IMR-90 (cell line): ENCODE measurements at regions not wholly inside any gene's neighbourhood (a gene's known extent, or its start where the extent isn't known, plus 50 kb on each side); places are given as distances from the start of the nearest gene placed in this dataset.

Source experiments
- ATAC-seq: fragments of 200-7000 bp; cut with Tn5 transposase; 2 replicates; pipeline ENCODE4 v1.9.1; 2020; ENCODE audit warnings: low read depth, mild to moderate bottlenecking, moderate library complexity
- BruUV-seq: library from RNA; stranded (reverse); fragments of 400-500 nt; replicated peaks from 2 replicates; lab custom pipeline; 2021; lab: Mats Ljungman, UMichigan
- CTCF ChIA-PET: fragments of 300-600 bp; formaldehyde crosslinking; extraction: SDS; loops from one replicate; lab custom pipeline; 2021; ENCODE audit warnings: antibody characterized with exemption; lab: Yijun Ruan, JAX
- POLR2A ChIA-PET: fragments of 300-600 bp; sonication (Branson Sonifier 250); formaldehyde crosslinking; loops from one replicate; lab custom pipeline; 2022; ENCODE audit warnings: antibody characterized with exemption; ENCODE audit not compliant: unreplicated experiment; lab: Charles Lee
- DNase-seq: peaks from one replicate; pipeline ENCODE4 v3.0.0; 2013
- H2AFZ ChIP-seq: replicated peaks from 2 replicates; pipeline ENCODE3; 2013; ENCODE audit warnings: low read length, mild to moderate bottlenecking; ENCODE audit not compliant: poor library complexity
- H2AK5ac ChIP-seq: 2 replicates; pipeline ENCODE4 v1.6.1; 2013; ENCODE audit warnings: low read depth, low read length, inconsistent platforms
- H2AK9ac ChIP-seq: replicated peaks from 2 replicates; pipeline ENCODE3; 2013; ENCODE audit warnings: mild to moderate bottlenecking, low read depth, low read length, moderate library complexity; ENCODE audit not compliant: poor library complexity
- H2BK120ac ChIP-seq: 2 replicates; pipeline ENCODE4 v1.6.1; 2013; ENCODE audit warnings: low read depth, low read length, inconsistent platforms
- H2BK15ac ChIP-seq: 3 replicates; pipeline ENCODE4 v1.6.1; 2013; ENCODE audit warnings: low read depth, low read length, inconsistent platforms
- H2BK20ac ChIP-seq: 2 replicates; pipeline ENCODE4 v1.6.1; 2013; ENCODE audit warnings: low read depth, mild to moderate bottlenecking, inconsistent platforms, low read length, moderate library complexity
- H2BK5ac ChIP-seq: 2 replicates; pipeline ENCODE4 v1.6.1; 2013; ENCODE audit warnings: mild to moderate bottlenecking, low read depth, low read length, inconsistent platforms; ENCODE audit not compliant: poor library complexity, severe bottlenecking
- H3K14ac ChIP-seq: replicated peaks from 2 replicates; pipeline ENCODE4 v1.6.1; 2013; ENCODE audit warnings: low read depth, low read length, inconsistent platforms
- H3K18ac ChIP-seq: 2 replicates; pipeline ENCODE4 v1.6.1; 2013; ENCODE audit warnings: low read depth, low read length, control low read depth
- H3K23ac ChIP-seq: 2 replicates; pipeline ENCODE4 v1.6.1; 2013; ENCODE audit warnings: low read depth, low read length, inconsistent platforms
- H3K27ac ChIP-seq: 2 replicates; pipeline ENCODE4 v1.5.1; 2013; ENCODE audit warnings: mild to moderate bottlenecking, control low read depth, low read length; ENCODE audit not compliant: insufficient read depth
- H3K27me3 ChIP-seq: 2 replicates; pipeline ENCODE4 v1.6.1; 2013; ENCODE audit warnings: low read length; ENCODE audit not compliant: control insufficient read depth, insufficient read depth
- H3K36me3 ChIP-seq: 2 replicates; pipeline ENCODE4 v1.6.1; 2013; ENCODE audit warnings: low read length, mixed read lengths; ENCODE audit not compliant: control insufficient read depth, insufficient read depth
- H3K4ac ChIP-seq: 2 replicates; pipeline ENCODE4 v1.6.1; 2013; ENCODE audit warnings: low read depth, low read length, inconsistent platforms
- H3K4me1 ChIP-seq: 2 replicates; pipeline ENCODE4 v1.6.1; 2013; ENCODE audit warnings: low read length, mixed read lengths; ENCODE audit not compliant: control insufficient read depth, insufficient read depth
- H3K4me2 ChIP-seq: 2 replicates; pipeline ENCODE4 v1.6.1; 2013; ENCODE audit warnings: low read depth, mild to moderate bottlenecking, control low read depth, low read length, moderate library complexity
- H3K4me3 ChIP-seq: 2 replicates; pipeline ENCODE4 v1.5.1; 2013; ENCODE audit warnings: low read depth, mild to moderate bottlenecking, control low read depth, low read length, moderate library complexity; ENCODE audit not compliant: insufficient read depth
- H3K56ac ChIP-seq: 2 replicates; pipeline ENCODE4 v1.6.1; 2013; ENCODE audit warnings: low read length, inconsistent platforms; ENCODE audit not compliant: insufficient read depth; ENCODE audit errors: extremely low read depth
- H3K79me1 ChIP-seq, 2 experiments: 2 replicates each; pipeline ENCODE4 v1.6.1; 2013; ENCODE audit warnings: low read length in 2 of 2, inconsistent platforms in 1 of 2, low read depth in 1 of 2
- H3K9ac ChIP-seq: 2 replicates; pipeline ENCODE4 v1.6.1; 2013; ENCODE audit warnings: low read depth, low read length, control low read depth
- H3K9me1 ChIP-seq: 2 replicates; pipeline ENCODE4 v1.6.1; 2013; ENCODE audit warnings: low read length, inconsistent platforms; ENCODE audit not compliant: insufficient read depth
- H3K9me3 ChIP-seq: 2 replicates; pipeline ENCODE4 v1.6.1; 2013; ENCODE audit warnings: low read length; ENCODE audit not compliant: control insufficient read depth, insufficient read depth
- H4K20me1 ChIP-seq: 2 replicates; pipeline ENCODE4 v1.6.1; 2013; ENCODE audit warnings: low read length, inconsistent platforms; ENCODE audit not compliant: insufficient read depth
- H4K5ac ChIP-seq: 2 replicates; pipeline ENCODE4 v1.6.1; 2013; ENCODE audit warnings: mild to moderate bottlenecking, low read depth, low read length, control low read depth
- H4K8ac ChIP-seq, 2 experiments: 2 replicates each; pipeline ENCODE4 v1.6.1; 2013; ENCODE audit warnings: low read depth in 2 of 2, low read length in 2 of 2, control low read depth in 1 of 2, inconsistent platforms in 1 of 2
- H4K91ac ChIP-seq: 2 replicates; pipeline ENCODE4 v1.6.1; 2013; ENCODE audit warnings: low read depth, low read length, inconsistent platforms; ENCODE audit not compliant: insufficient read depth
- BHLHE40 ChIP-seq: fragments of 150-350 bp; IDR thresholded peaks from 2 replicates; pipeline ENCODE4 v1.6.1; 2016; ENCODE audit warnings: mild to moderate bottlenecking, low read depth, low read length
- CEBPB ChIP-seq: IDR thresholded peaks from 2 replicates; pipeline ENCODE4 v1.6.1; 2012; ENCODE audit warnings: low read depth, low read length, improper control_type of control experiment
- CHD1 ChIP-seq: IDR thresholded peaks from 2 replicates; pipeline ENCODE4 v1.6.1; 2012; ENCODE audit warnings: low read depth, low read length, improper control_type of control experiment
- FOS ChIP-seq: fragments of 150-350 bp; IDR thresholded peaks from 2 replicates; pipeline ENCODE4 v1.6.1; 2016; ENCODE audit warnings: low read depth, low read length
- MAFK ChIP-seq: IDR thresholded peaks from 2 replicates; pipeline ENCODE4 v1.6.1; 2012; ENCODE audit warnings: low read depth, low read length, improper control_type of control experiment
- MAZ ChIP-seq: IDR thresholded peaks from 2 replicates; pipeline ENCODE4 v1.6.1; 2012; ENCODE audit warnings: low read depth, mild to moderate bottlenecking, low read length, improper control_type of control experiment, moderate library complexity, borderline replicate concordance
- MXI1 ChIP-seq: IDR thresholded peaks from 2 replicates; pipeline ENCODE4 v1.6.1; 2012; ENCODE audit warnings: low read depth, mild to moderate bottlenecking, low read length, moderate library complexity, borderline replicate concordance
- NFE2L2 ChIP-seq: fragments of 150-350 bp; IDR thresholded peaks from 2 replicates; pipeline ENCODE4 v1.6.1; 2016; ENCODE audit warnings: low read depth, mild to moderate bottlenecking, low read length
- POLR2A ChIP-seq: IDR thresholded peaks from 2 replicates; pipeline ENCODE4 v1.6.1; 2012; ENCODE audit warnings: mild to moderate bottlenecking, low read depth, low read length
- RAD21 ChIP-seq: IDR thresholded peaks from 2 replicates; pipeline ENCODE4 v1.6.1; 2012; ENCODE audit warnings: low read length, improper control_type of control experiment
- RCOR1 ChIP-seq: IDR thresholded peaks from 2 replicates; pipeline ENCODE4 v1.6.1; 2012; ENCODE audit warnings: mild to moderate bottlenecking, low read length, improper control_type of control experiment; ENCODE audit not compliant: insufficient replicate concordance
- RFX5 ChIP-seq: IDR thresholded peaks from 2 replicates; pipeline ENCODE4 v1.8.0; 2012; ENCODE audit warnings: low read depth, mild to moderate bottlenecking, low read length, moderate library complexity
- SMC3 ChIP-seq: fragments of 150-350 bp; IDR thresholded peaks from 2 replicates; pipeline ENCODE4 v1.6.1; 2016; ENCODE audit warnings: low read depth, mild to moderate bottlenecking, antibody characterized with exemption, low read length, moderate library complexity
- WGBS, 2 experiments: methylation state at CpG; one replicate each; pipeline versions ENCODE4 v1.1.5 to v1.1.7; 2013; ENCODE audit warnings: missing lambda C conversion rate in 2 of 2; ENCODE audit not compliant: insufficient read length in 1 of 2; ENCODE audit errors: extremely low coverage in 2 of 2; 5-methylcytosine and 5-hydroxymethylcytosine counted together
- dilution Hi-C: fragments of 300-500 bp; cut with HindIII; formaldehyde crosslinking; loops from one replicate; pipeline ENCODE4 v1.14.3; 2018; ENCODE audit warnings: low sequenced_read_pairs; ENCODE audit not compliant: unreplicated experiment
- in situ Hi-C: fragments of 300-500 bp; cut with MboI; formaldehyde crosslinking; loops from 3 replicates; pipeline ENCODE4 v1.14.3; 2019; ENCODE audit warnings: low sequenced_read_pairs, inconsistent platforms, mixed read lengths
- intact Hi-C: fragments of 100-400 bp; cut with micrococcal nuclease; formaldehyde crosslinking; loops from 2 replicates; pipeline ENCODE4 v1.10.0; 2022
- TF ChIP-seq, protein P1 (sequence below): fragments of 150-350 bp; IDR thresholded peaks from 2 replicates; pipeline ENCODE4 v1.6.1; 2017; ENCODE audit warnings: mild to moderate bottlenecking, antibody characterized with exemption, low read length, low read depth
- TF ChIP-seq, protein P2 (sequence below): fragments of 150-350 bp; IDR thresholded peaks from 2 replicates; pipeline ENCODE4 v1.6.1; 2016; ENCODE audit warnings: low read depth, mild to moderate bottlenecking, low read length, moderate library complexity, borderline replicate concordance
- TF ChIP-seq, protein P3 (sequence below): conservative IDR thresholded peaks from 2 replicates; pipeline ENCODE4 v1.5.1; 2012; ENCODE audit warnings: mild to moderate bottlenecking, low read depth, low read length, improper control_type of control experiment

DNA sequence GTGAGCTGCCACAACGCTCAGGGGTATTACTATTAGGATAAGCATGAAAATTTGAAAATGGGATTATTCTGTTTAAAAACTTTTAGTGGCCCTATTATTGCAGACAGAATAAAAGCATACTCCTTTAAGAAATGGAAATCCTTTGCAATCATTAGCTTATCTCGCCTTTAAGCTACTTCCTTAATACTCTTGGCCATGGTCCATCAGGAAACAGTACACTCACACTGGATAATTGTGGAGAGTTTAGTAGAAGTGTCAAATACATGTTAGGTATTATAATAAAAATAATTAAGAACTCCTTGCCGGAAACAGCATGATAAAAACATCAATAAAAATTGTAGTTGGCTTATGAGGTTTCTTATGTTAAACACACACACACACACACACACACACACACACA lies 100.4 kb upstream of the PPFIA2 start:
- ATAC-seq (no peak), DNase-seq (no peak)
- WGBS, 2 experiments = no CpG with 5 or more reads among the region's 3 CpGs
- POLR2A ChIA-PET = no interaction called here
- Histone ChIP-seq H4K8ac (no peak overlapping the region), H3K56ac (no peak overlapping the region), H2BK120ac (no peak overlapping the region), H4K91ac (no peak overlapping the region), H4K20me1 (no peaks in the 10 kb centered on the region), H2AFZ (no peak overlapping the region), H3K4me3 (no peak overlapping the region), H3K9ac (no peak overlapping the region), H2BK5ac (no peak overlapping the region), H3K4me2 (no peak overlapping the region), H3K9me1 (no peaks in the 10 kb centered on the region), H2BK20ac (no peak overlapping the region), H3K18ac (no peak overlapping the region), H3K79me1 (no peaks in the 10 kb centered on the region), H3K9me3 (no peaks in the 10 kb centered on the region; the same call in 1 of the 2 replicates), H3K14ac (no peak overlapping the region), H2AK5ac (no peak overlapping the region), H3K4me1 (no peaks in the 10 kb centered on the region), H3K36me3 (no peaks in the 10 kb centered on the region), H3K4ac (no peak overlapping the region), H3K23ac (no peak overlapping the region), H3K27me3 (no peaks in the 10 kb centered on the region), H2AK9ac (no peak overlapping the region), H3K27ac (no peak overlapping the region), H2BK15ac (no peak overlapping the region), H4K5ac (no peak overlapping the region)
- TF ChIP-seq SMC3 = no peak
- TF ChIP-seq, protein P1, sequence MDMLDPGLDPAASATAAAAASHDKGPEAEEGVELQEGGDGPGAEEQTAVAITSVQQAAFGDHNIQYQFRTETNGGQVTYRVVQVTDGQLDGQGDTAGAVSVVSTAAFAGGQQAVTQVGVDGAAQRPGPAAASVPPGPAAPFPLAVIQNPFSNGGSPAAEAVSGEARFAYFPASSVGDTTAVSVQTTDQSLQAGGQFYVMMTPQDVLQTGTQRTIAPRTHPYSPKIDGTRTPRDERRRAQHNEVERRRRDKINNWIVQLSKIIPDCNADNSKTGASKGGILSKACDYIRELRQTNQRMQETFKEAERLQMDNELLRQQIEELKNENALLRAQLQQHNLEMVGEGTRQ = no peak
- no peak for TF ChIP-seq CHD1
- TF ChIP-seq, protein P2, sequence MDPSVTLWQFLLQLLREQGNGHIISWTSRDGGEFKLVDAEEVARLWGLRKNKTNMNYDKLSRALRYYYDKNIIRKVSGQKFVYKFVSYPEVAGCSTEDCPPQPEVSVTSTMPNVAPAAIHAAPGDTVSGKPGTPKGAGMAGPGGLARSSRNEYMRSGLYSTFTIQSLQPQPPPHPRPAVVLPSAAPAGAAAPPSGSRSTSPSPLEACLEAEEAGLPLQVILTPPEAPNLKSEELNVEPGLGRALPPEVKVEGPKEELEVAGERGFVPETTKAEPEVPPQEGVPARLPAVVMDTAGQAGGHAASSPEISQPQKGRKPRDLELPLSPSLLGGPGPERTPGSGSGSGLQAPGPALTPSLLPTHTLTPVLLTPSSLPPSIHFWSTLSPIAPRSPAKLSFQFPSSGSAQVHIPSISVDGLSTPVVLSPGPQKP = no peak
- no peak for TF ChIP-seq MAFK
- TF ChIP-seq RFX5 = no peak
- no peak for TF ChIP-seq BHLHE40
- TF ChIP-seq NFE2L2 = no peak
- TF ChIP-seq, protein P3, sequence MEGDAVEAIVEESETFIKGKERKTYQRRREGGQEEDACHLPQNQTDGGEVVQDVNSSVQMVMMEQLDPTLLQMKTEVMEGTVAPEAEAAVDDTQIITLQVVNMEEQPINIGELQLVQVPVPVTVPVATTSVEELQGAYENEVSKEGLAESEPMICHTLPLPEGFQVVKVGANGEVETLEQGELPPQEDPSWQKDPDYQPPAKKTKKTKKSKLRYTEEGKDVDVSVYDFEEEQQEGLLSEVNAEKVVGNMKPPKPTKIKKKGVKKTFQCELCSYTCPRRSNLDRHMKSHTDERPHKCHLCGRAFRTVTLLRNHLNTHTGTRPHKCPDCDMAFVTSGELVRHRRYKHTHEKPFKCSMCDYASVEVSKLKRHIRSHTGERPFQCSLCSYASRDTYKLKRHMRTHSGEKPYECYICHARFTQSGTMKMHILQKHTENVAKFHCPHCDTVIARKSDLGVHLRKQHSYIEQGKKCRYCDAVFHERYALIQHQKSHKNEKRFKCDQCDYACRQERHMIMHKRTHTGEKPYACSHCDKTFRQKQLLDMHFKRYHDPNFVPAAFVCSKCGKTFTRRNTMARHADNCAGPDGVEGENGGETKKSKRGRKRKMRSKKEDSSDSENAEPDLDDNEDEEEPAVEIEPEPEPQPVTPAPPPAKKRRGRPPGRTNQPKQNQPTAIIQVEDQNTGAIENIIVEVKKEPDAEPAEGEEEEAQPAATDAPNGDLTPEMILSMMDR = no peak
- no peak for TF ChIP-seq RCOR1
- TF ChIP-seq POLR2A = no peak
- no peak for TF ChIP-seq RAD21
- TF ChIP-seq MXI1 = no peak
- no peak for TF ChIP-seq MAZ
- no peak for TF ChIP-seq CEBPB
- TF ChIP-seq FOS = no peak
- dilution Hi-C loops = no loop called here
- intact Hi-C loops = no loop called here
- in situ Hi-C loops = no loop called here
- no TSS peak for BruUV-seq
- CTCF ChIA-PET = no interaction called here
